ENCODE measurements at regions not wholly inside any gene's neighbourhood (a gene's known extent, or its start where the extent isn't known, plus 50 kb on each side); places are given as distances from the start of the nearest gene placed in this dataset.

DNA sequence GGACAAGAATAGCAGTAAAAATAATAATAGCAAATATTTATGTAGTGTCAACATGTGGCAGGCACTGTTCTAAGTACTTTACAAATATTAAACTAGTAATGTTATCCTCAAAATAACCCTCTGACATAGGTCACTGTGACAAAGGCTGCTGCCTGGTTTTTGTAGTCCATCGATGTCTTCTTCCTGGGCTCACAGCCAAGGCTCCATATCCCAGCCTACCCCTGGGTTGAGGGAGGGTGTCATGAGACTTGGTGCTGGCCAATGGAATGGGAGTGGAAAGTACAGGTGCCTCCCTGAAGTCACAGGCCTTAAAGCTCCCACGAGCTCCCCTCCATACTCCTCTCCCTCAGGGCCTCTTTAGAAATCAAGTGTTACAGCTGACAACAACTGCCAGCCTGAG is 159.3 kb downstream of the CYRIA start:
- peaks cover 0 to 7% (median 0%) of the 10 kb centered on the region in 3 donors for H3K9me3 ChIP-seq (ENCODE audit: control extremely low read depth in 1 of 3, control insufficient read depth in 2 of 3, insufficient read depth in 1 of 3, low read length in 2 of 3)
- no peak overlapping the region for H3K27ac Mint-ChIP-seq
- no peak overlapping the region for H3K4me2 ChIP-seq (replicated peaks; ENCODE audit: low read depth, low read length, poor library complexity, severe bottlenecking)
- DNase-seq = no peak
- peaks cover 47% of the 10 kb centered on the region for H3K27me3 Mint-ChIP-seq
- no peak overlapping the region for H3K27ac ChIP-seq (ENCODE audit: low read length in 2 of 2)
- TF ChIP-seq CTCF (IDR thresholded peaks at IDR 0.05) (no peak), EZH2 (IDR thresholded peaks at IDR 0.05; ENCODE audit: borderline replicate concordance, insufficient read depth, low read depth, low read length, poor library complexity, severe bottlenecking) (no peak)
- peaks cover 5% of the 10 kb centered on the region for H3K4me1 Mint-ChIP-seq
- no peaks in the 10 kb centered on the region for H4K20me1 ChIP-seq (ENCODE audit: control insufficient read depth, insufficient read depth, low read length, poor library complexity, severe bottlenecking)
- no peaks in the 10 kb centered on the region for H3K79me2 ChIP-seq (ENCODE audit: control insufficient read depth, insufficient read depth, low read length)
- no peaks in the 10 kb centered on the region for H3K36me3 ChIP-seq (replicated peaks in 1 of 2; ENCODE audit: control extremely low read depth in 1 of 2, control insufficient read depth in 1 of 2, extremely low read depth in 1 of 2, insufficient read depth in 2 of 2, low read length in 1 of 2)
- no peak overlapping the region for H2AFZ ChIP-seq (ENCODE audit: insufficient read depth, low read depth, low read length, poor library complexity, severe bottlenecking)
- H3K4me3 ChIP-seq (ENCODE audit: control extremely low read depth in 1 of 5, extremely low read depth in 1 of 5, insufficient read depth in 1 of 5, low read depth in 2 of 5, low read length in 4 of 5) = no peak overlapping the region
- WGBS (ENCODE audit: insufficient coverage) = 100% methylated on average over 1 of the region's 2 CpGs
- peaks cover 0 to 36% (median 13%) of the 10 kb centered on the region in 4 experiments for H3K27me3 ChIP-seq (replicated peaks in 1 of 4; ENCODE audit: control extremely low read depth in 1 of 4, control insufficient read depth in 3 of 4, insufficient read depth in 4 of 4, low read length in 3 of 4)
- ChIA-PET POLR2A (no interaction called here), CTCF (no interaction called here)
- H3K4me1 ChIP-seq (ENCODE audit: control insufficient read depth in 2 of 2, insufficient read depth in 2 of 2, low read length in 2 of 2) = no peaks in the 10 kb centered on the region
- no peak overlapping the region for H3K9ac ChIP-seq (ENCODE audit: low read length)
- no peak overlapping the region for H3K4me3 Mint-ChIP-seq
- no peak for ATAC-seq (ENCODE audit: low read depth)
- intact Hi-C loops (cut with micrococcal nuclease) = no loop called here
- no peaks in the 10 kb centered on the region for H3K9me3 Mint-ChIP-seq (ENCODE audit: insufficient read depth)

- POLR2A ChIA-PET = no interaction called here
- H3K79me2 ChIP-seq (ENCODE audit: control insufficient read depth, insufficient read depth, low read length) = no peaks in the 10 kb centered on the region
- Mint-ChIP-seq H3K27me3 (peaks cover 19% of the 10 kb centered on the region), H3K27ac (no peak overlapping the region), H3K4me3 (no peak overlapping the region), H3K4me1 (no peaks in the 10 kb centered on the region), H3K9me3 (ENCODE audit: insufficient read depth) (peaks cover 5% of the 10 kb centered on the region)
- H4K20me1 ChIP-seq (ENCODE audit: control insufficient read depth, insufficient read depth, low read length, poor library complexity, severe bottlenecking) = no peaks in the 10 kb centered on the region
- no peaks in the 10 kb centered on the region for H3K4me1 ChIP-seq (ENCODE audit: control insufficient read depth in 2 of 2, insufficient read depth in 2 of 2, low read length in 2 of 2)
- WGBS (ENCODE audit: insufficient coverage) = 70% methylated on average over 3 of the region's 4 CpGs
- ATAC-seq (ENCODE audit: low read depth) (no peak), DNase-seq (no peak)
- H3K27ac ChIP-seq (ENCODE audit: low read length in 2 of 2) = no peak overlapping the region
- no peak for TF ChIP-seq CTCF (IDR thresholded peaks at IDR 0.05)
- TF ChIP-seq EZH2 (IDR thresholded peaks at IDR 0.05; ENCODE audit: borderline replicate concordance, insufficient read depth, low read depth, low read length, poor library complexity, severe bottlenecking) = no peak
- no peak overlapping the region for H3K9ac ChIP-seq (ENCODE audit: low read length)
- no peaks in the 10 kb centered on the region for H3K27me3 ChIP-seq (replicated peaks in 1 of 4; ENCODE audit: control extremely low read depth in 1 of 4, control insufficient read depth in 3 of 4, insufficient read depth in 4 of 4, low read length in 3 of 4)
- H3K36me3 ChIP-seq (replicated peaks in 1 of 2; ENCODE audit: control extremely low read depth in 1 of 2, control insufficient read depth in 1 of 2, extremely low read depth in 1 of 2, insufficient read depth in 2 of 2, low read length in 1 of 2) = no peaks in the 10 kb centered on the region
- H3K4me2 ChIP-seq (replicated peaks; ENCODE audit: low read depth, low read length, poor library complexity, severe bottlenecking) = no peak overlapping the region
- CTCF ChIA-PET = no interaction called here
- H3K4me3 ChIP-seq (ENCODE audit: control extremely low read depth in 1 of 5, extremely low read depth in 1 of 5, insufficient read depth in 1 of 5, low read depth in 2 of 5, low read length in 4 of 5) = no peak overlapping the region
- intact Hi-C loops (cut with micrococcal nuclease) = no loop called here
- H3K9me3 ChIP-seq (ENCODE audit: control extremely low read depth in 1 of 3, control insufficient read depth in 2 of 3, insufficient read depth in 1 of 3, low read length in 2 of 3) = no peaks in the 10 kb centered on the region
- no peak overlapping the region for H2AFZ ChIP-seq (ENCODE audit: insufficient read depth, low read depth, low read length, poor library complexity, severe bottlenecking)
These were observed 168.9 kb downstream of the CYRIA start for GRCh38 chr2:16496426-16497388.

Measured in B cell (primary cell).